ENCODE measurements at regions not wholly inside any gene's neighbourhood (a gene's known extent, or its start where the extent isn't known, plus 50 kb on each side); places are given as distances from the start of the nearest gene placed in this dataset.

GRCh38 chr17:69757688-69758430 lies 317.2 kb upstream of the KCNJ16 start:
- no peaks in the 10 kb centered on the region for H3K27me3 ChIP-seq
- no peak for DNase-seq
- H3K9me3 ChIP-seq (replicated peaks) = no peaks in the 10 kb centered on the region
- no peak overlapping the region for H3K4me3 ChIP-seq
- no peak overlapping the region for H3K27ac ChIP-seq
- no peaks in the 10 kb centered on the region for H3K4me1 ChIP-seq
- H3K36me3 ChIP-seq = no peaks in the 10 kb centered on the region

GRCh38 chr17:69760562-69760961 lies 314.5 kb upstream of the KCNJ16 start:
- Histone ChIP-seq H3K4me3 (no peak overlapping the region), H3K4me1 (no peaks in the 10 kb centered on the region), H3K27me3 (no peaks in the 10 kb centered on the region), H3K9me3 (replicated peaks) (no peaks in the 10 kb centered on the region), H3K27ac (no peak overlapping the region), H3K36me3 (no peaks in the 10 kb centered on the region)
- DNase-seq = no peak

- no peaks in the 10 kb centered on the region for H3K36me3 ChIP-seq
- DNase-seq = no peak
- no peak overlapping the region for H3K4me3 ChIP-seq
- no peaks in the 10 kb centered on the region for H3K27me3 ChIP-seq
- H3K4me1 ChIP-seq = no peaks in the 10 kb centered on the region
- no peaks in the 10 kb centered on the region for H3K9me3 ChIP-seq (replicated peaks)
- H3K27ac ChIP-seq = no peak overlapping the region
These were observed 314.0 kb upstream of the KCNJ16 start for GRCh38 chr17:69761011-69761410.

- Histone ChIP-seq H3K9me3 (replicated peaks) (no peaks in the 10 kb centered on the region), H3K27me3 (no peaks in the 10 kb centered on the region), H3K4me3 (no peak overlapping the region), H3K36me3 (no peaks in the 10 kb centered on the region), H3K27ac (no peak overlapping the region), H3K4me1 (no peaks in the 10 kb centered on the region)
- no peak for DNase-seq
These were observed 313.2 kb upstream of the KCNJ16 start for GRCh38 chr17:69761767-69762321.

GRCh38 chr17:69762359-69762758 lies 312.7 kb upstream of the KCNJ16 start:
- no peak for DNase-seq
- H3K9me3 ChIP-seq (replicated peaks) = no peaks in the 10 kb centered on the region
- H3K27ac ChIP-seq = no peak overlapping the region
- H3K4me3 ChIP-seq = no peak overlapping the region
- H3K36me3 ChIP-seq = no peaks in the 10 kb centered on the region
- no peaks in the 10 kb centered on the region for H3K4me1 ChIP-seq
- no peaks in the 10 kb centered on the region for H3K27me3 ChIP-seq

GRCh38 chr17:69762766-69763165 lies 312.3 kb upstream of the KCNJ16 start:
- H3K27ac ChIP-seq = no peak overlapping the region
- H3K36me3 ChIP-seq = no peaks in the 10 kb centered on the region
- no peak overlapping the region for H3K4me3 ChIP-seq
- DNase-seq = no peak
- H3K9me3 ChIP-seq (replicated peaks) = no peaks in the 10 kb centered on the region
- H3K4me1 ChIP-seq = no peaks in the 10 kb centered on the region
- H3K27me3 ChIP-seq = no peaks in the 10 kb centered on the region

GRCh38 chr17:69763503-69763902 lies 311.5 kb upstream of the KCNJ16 start:
- Histone ChIP-seq H3K36me3 (no peaks in the 10 kb centered on the region), H3K27me3 (no peaks in the 10 kb centered on the region), H3K4me1 (no peaks in the 10 kb centered on the region), H3K4me3 (no peak overlapping the region), H3K27ac (no peak overlapping the region), H3K9me3 (replicated peaks) (no peaks in the 10 kb centered on the region)
- peak; percentile 1 to 21 for DNase-seq

GRCh38 chr17:69764146-69764545 lies 310.9 kb upstream of the KCNJ16 start:
- H3K4me1 ChIP-seq = no peaks in the 10 kb centered on the region
- no peak for DNase-seq
- H3K9me3 ChIP-seq (replicated peaks) = no peaks in the 10 kb centered on the region
- no peaks in the 10 kb centered on the region for H3K36me3 ChIP-seq
- no peak overlapping the region for H3K27ac ChIP-seq
- H3K4me3 ChIP-seq = no peak overlapping the region
- H3K27me3 ChIP-seq = no peaks in the 10 kb centered on the region

GRCh38 chr17:69769050-69769449 lies 306.0 kb upstream of the KCNJ16 start:
- Histone ChIP-seq H3K9me3 (replicated peaks) (no peaks in the 10 kb centered on the region), H3K4me1 (no peaks in the 10 kb centered on the region), H3K36me3 (no peaks in the 10 kb centered on the region), H3K27ac (no peak overlapping the region), H3K27me3 (no peaks in the 10 kb centered on the region), H3K4me3 (no peak overlapping the region)
- DNase-seq = no peak

GRCh38 chr17:69773081-69773480 lies 301.9 kb upstream of the KCNJ16 start:
- DNase-seq = no peak
- no peak overlapping the region for H3K4me3 ChIP-seq
- no peak overlapping the region for H3K27ac ChIP-seq
- H3K27me3 ChIP-seq = no peaks in the 10 kb centered on the region
- H3K9me3 ChIP-seq (replicated peaks) = no peaks in the 10 kb centered on the region
- no peaks in the 10 kb centered on the region for H3K36me3 ChIP-seq
- H3K4me1 ChIP-seq = no peaks in the 10 kb centered on the region

- Histone ChIP-seq H3K27me3 (no peaks in the 10 kb centered on the region), H3K9me3 (replicated peaks) (no peaks in the 10 kb centered on the region), H3K4me1 (no peaks in the 10 kb centered on the region), H3K27ac (no peak overlapping the region), H3K36me3 (no peaks in the 10 kb centered on the region), H3K4me3 (no peak overlapping the region)
- DNase-seq = no peak
These were observed 295.4 kb upstream of the KCNJ16 start for GRCh38 chr17:69779378-69780214.

- H3K9me3 ChIP-seq (replicated peaks) = no peaks in the 10 kb centered on the region
- no peaks in the 10 kb centered on the region for H3K4me1 ChIP-seq
These were observed 291.2 kb upstream of the KCNJ16 start for GRCh38 chr17:69783865-69784264.

GRCh38 chr17:69788957-69789356 lies 286.1 kb upstream of the KCNJ16 start:
- no peak overlapping the region for H3K27ac ChIP-seq
- H3K36me3 ChIP-seq = no peaks in the 10 kb centered on the region
- no peak for DNase-seq
- H3K4me3 ChIP-seq = no peak overlapping the region
- 0 out of 2 replicates have a peak, but pooled peaks cover 3% of the 10 kb centered on the region for H3K27me3 ChIP-seq
- H3K4me1 ChIP-seq = no peaks in the 10 kb centered on the region
- no peaks in the 10 kb centered on the region for H3K9me3 ChIP-seq (replicated peaks)

More at GRCh38 chr17:69783865-69784264, 291.2 kb upstream of the KCNJ16 start:
- H3K36me3 ChIP-seq = no peaks in the 10 kb centered on the region
- H3K27ac ChIP-seq = no peak overlapping the region
- no peaks in the 10 kb centered on the region for H3K27me3 ChIP-seq
- H3K4me3 ChIP-seq = no peak overlapping the region
- DNase-seq = no peak

- Histone ChIP-seq H3K4me1 (no peaks in the 10 kb centered on the region), H3K27me3 (0 out of 2 replicates have a peak, but pooled peaks cover 3% of the 10 kb centered on the region), H3K27ac (no peak overlapping the region), H3K36me3 (no peaks in the 10 kb centered on the region), H3K4me3 (no peak overlapping the region), H3K9me3 (replicated peaks) (no peaks in the 10 kb centered on the region)
- DNase-seq = no peak
These were observed 278.9 kb upstream of the KCNJ16 start for GRCh38 chr17:69796078-69796477.

GRCh38 chr17:69800870-69801269 lies 274.2 kb upstream of the KCNJ16 start:
- Histone ChIP-seq H3K36me3 (no peaks in the 10 kb centered on the region), H3K4me3 (no peak overlapping the region), H3K27me3 (no peaks in the 10 kb centered on the region), H3K27ac (no peak overlapping the region), H3K9me3 (replicated peaks) (no peaks in the 10 kb centered on the region; the same call in 1 of the 2 replicates), H3K4me1 (no peaks in the 10 kb centered on the region)
- no peak for DNase-seq

All from SJCRH30 (cell line).